Heart left ventricle (tissue), 13 donors: ENCODE measurements at regions not wholly inside any gene's neighbourhood (a gene's known extent, or its start where the extent isn't known, plus 50 kb on each side); places are given as distances from the start of the nearest gene placed in this dataset.
"Not testable (repeated sequence)": the region's sequence is repeated elsewhere in the genome, so short reads cannot be mapped to it uniquely, and the experiment has no call there.

ENCODE experiments used
- POLR2A ChIP-seq, 2 donors: fragments of 450-650 bp; IDR thresholded peaks; one replicate each; pipeline ENCODE4 v1.6.1; 2017; ENCODE audit warnings: antibody characterized with exemption in 2 of 2, mild to moderate bottlenecking in 2 of 2, moderate library complexity in 2 of 2
- TF ChIP-seq, protein P1 (sequence below), 12 donors: fragments of 200-600 bp; sonication (generic) in 4 of 12; IDR thresholded peaks; one replicate each; pipeline versions ENCODE4 v1.5.0 to v1.8.0; 2018 to 2022; ENCODE audit warnings: antibody characterized with exemption in 12 of 12, mild to moderate bottlenecking in 5 of 12
- donor health status: ischemic (EF 13 %, LVEDD 7.1; RV severe dilation, severe dysfunction).
- donor health status: DM: no; HTN: yes; CAD: no.
- donor health status: DM: no; HTN: no; CAD: no.
- donor health status: ischemic (EF 25% LVEDD 6.9; RV normal size, moderate dysfunction).
- donor health status: ischemic (EF 25% LVEDD 5.7; RV mildly dilated, moderate dysfunction).
- donor health status: ischemic (EF 35%, LVEDD 5.7; RV mildly dilated, moderate dysfunction).
- donor health status: nonischemic (EF 11% LVEDD 7.7; RV severe dilation, severe dysfunction).
- donor health status: DM: yes; HTN: yes; CAD: no.
- donor health status: PGD.
- donor health status: ischemic (EF 29% LVEDD 5.4; RV normal size, mild dysfunction).
- donor health status: nonischemic (EF 23%, LVEDD 6.1; RV moderate dilation, normal function).

DNA sequence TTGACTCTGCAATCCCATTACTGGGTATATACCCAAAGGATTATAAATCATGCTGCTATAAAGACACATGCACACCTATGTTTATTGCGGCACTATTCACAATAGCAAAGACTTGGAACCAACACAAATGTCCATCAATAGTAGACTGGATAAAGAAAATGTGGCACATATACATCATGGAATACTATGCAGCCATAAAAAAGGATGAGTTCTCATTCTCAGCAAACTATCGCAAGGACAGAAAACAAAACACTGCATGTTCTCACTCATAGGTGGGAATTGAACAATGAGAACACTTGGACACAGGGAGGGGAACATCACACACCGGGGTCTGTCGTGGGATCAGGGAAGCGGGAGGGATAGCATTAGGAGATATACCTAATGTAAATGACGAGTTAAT is 81.1 kb upstream of the USP24 start:
- TF ChIP-seq, protein P1, sequence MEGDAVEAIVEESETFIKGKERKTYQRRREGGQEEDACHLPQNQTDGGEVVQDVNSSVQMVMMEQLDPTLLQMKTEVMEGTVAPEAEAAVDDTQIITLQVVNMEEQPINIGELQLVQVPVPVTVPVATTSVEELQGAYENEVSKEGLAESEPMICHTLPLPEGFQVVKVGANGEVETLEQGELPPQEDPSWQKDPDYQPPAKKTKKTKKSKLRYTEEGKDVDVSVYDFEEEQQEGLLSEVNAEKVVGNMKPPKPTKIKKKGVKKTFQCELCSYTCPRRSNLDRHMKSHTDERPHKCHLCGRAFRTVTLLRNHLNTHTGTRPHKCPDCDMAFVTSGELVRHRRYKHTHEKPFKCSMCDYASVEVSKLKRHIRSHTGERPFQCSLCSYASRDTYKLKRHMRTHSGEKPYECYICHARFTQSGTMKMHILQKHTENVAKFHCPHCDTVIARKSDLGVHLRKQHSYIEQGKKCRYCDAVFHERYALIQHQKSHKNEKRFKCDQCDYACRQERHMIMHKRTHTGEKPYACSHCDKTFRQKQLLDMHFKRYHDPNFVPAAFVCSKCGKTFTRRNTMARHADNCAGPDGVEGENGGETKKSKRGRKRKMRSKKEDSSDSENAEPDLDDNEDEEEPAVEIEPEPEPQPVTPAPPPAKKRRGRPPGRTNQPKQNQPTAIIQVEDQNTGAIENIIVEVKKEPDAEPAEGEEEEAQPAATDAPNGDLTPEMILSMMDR (IDR thresholded peaks at IDR 0.05): not testable (repeated sequence)
- not testable (repeated sequence) for TF ChIP-seq POLR2A (IDR thresholded peaks at IDR 0.05)
